ENCODE measurements at regions not wholly inside any gene's neighbourhood (a gene's known extent, or its start where the extent isn't known, plus 50 kb on each side); places are given as distances from the start of the nearest gene placed in this dataset.
A peak's percentile ranks its signal among the peaks of the same experiment; 100 is the strongest.

GRCh38 chr12:94832780-94833681, 170.5 kb downstream of the NDUFA12 start:
- WGBS, 2 donors: 56 to 62% methylated on average over 15 of the region's 15 CpGs
- Histone ChIP-seq H3K27me3 (no peaks in the 10 kb centered on the region), H3K4me3 (no peak overlapping the region), H3K4me1 (peaks cover 11% of the 10 kb centered on the region), H3K27ac (peak overlapping the region; percentile 23 to 36), H3K9me3 (no peaks in the 10 kb centered on the region), H3K36me3 (ENCODE audit: low read depth, missing control alignments) (no peaks in the 10 kb centered on the region)
- peak; percentile 23 for DNase-seq
- no peak for TF ChIP-seq CTCF (IDR thresholded peaks at IDR 0.05)
- TF ChIP-seq POLR2A (IDR thresholded peaks at IDR 0.05): no peak
- intact Hi-C loops (cut with DNase I; ENCODE audit: low total_unique reads): no loop called here

- H3K4me1 ChIP-seq: peaks cover 11% of the 10 kb centered on the region
- WGBS, 2 donors: 93 to 95% methylated on average over 3 of the region's 3 CpGs
- no peak overlapping the region for H3K27ac ChIP-seq
- no peak overlapping the region for H3K4me3 ChIP-seq
- TF ChIP-seq POLR2A (IDR thresholded peaks at IDR 0.05): no peak
- no peak for TF ChIP-seq CTCF (IDR thresholded peaks at IDR 0.05)
- H3K36me3 ChIP-seq (ENCODE audit: low read depth, missing control alignments): no peaks in the 10 kb centered on the region
- DNase-seq: no peak
- no peaks in the 10 kb centered on the region for H3K27me3 ChIP-seq
- H3K9me3 ChIP-seq: no peaks in the 10 kb centered on the region
- intact Hi-C loops (cut with DNase I; ENCODE audit: low total_unique reads): no loop called here
Observed at GRCh38 chr12:94832105-94832504, 171.4 kb downstream of the NDUFA12 start.

- Histone ChIP-seq H3K27me3 (no peaks in the 10 kb centered on the region), H3K9me3 (no peaks in the 10 kb centered on the region), H3K36me3 (ENCODE audit: low read depth, missing control alignments) (no peaks in the 10 kb centered on the region), H3K27ac (no peak overlapping the region), H3K4me3 (no peak overlapping the region), H3K4me1 (peaks cover 11% of the 10 kb centered on the region)
- no peak for DNase-seq
- 68 to 70% methylated on average over 9 of the region's 9 CpGs for WGBS, 2 donors
- no peak for TF ChIP-seq POLR2A (IDR thresholded peaks at IDR 0.05)
- no peak for TF ChIP-seq CTCF (IDR thresholded peaks at IDR 0.05)
- intact Hi-C loops (cut with DNase I; ENCODE audit: low total_unique reads): no loop called here
Observed at GRCh38 chr12:94831081-94831751, 172.3 kb downstream of the NDUFA12 start.

GRCh38 chr12:94829552-94829951, 173.9 kb downstream of the NDUFA12 start:
- Histone ChIP-seq H3K27ac (no peak overlapping the region), H3K4me3 (no peak overlapping the region), H3K27me3 (no peaks in the 10 kb centered on the region), H3K9me3 (no peaks in the 10 kb centered on the region), H3K4me1 (peaks cover 11% of the 10 kb centered on the region), H3K36me3 (ENCODE audit: low read depth, missing control alignments) (no peaks in the 10 kb centered on the region)
- DNase-seq: no peak
- no peak for TF ChIP-seq POLR2A (IDR thresholded peaks at IDR 0.05)
- TF ChIP-seq CTCF (IDR thresholded peaks at IDR 0.05): no peak
- 94% methylated on average over 1 of the region's 1 CpG for WGBS, 2 donors
- intact Hi-C loops (cut with DNase I; ENCODE audit: low total_unique reads): no loop called here

All from testis (tissue), 2 donors.